ENCODE measurements at regions not wholly inside any gene's neighbourhood (a gene's known extent, or its start where the extent isn't known, plus 50 kb on each side); places are given as distances from the start of the nearest gene placed in this dataset.

GRCh38 chr4:130545171-130545570 lies 1449.2 kb downstream of the C4orf33 start:
- no peak for DNase-seq

GRCh38 chr4:130545596-130545995 lies 1449.6 kb downstream of the C4orf33 start:
- no peak for DNase-seq

DNA sequence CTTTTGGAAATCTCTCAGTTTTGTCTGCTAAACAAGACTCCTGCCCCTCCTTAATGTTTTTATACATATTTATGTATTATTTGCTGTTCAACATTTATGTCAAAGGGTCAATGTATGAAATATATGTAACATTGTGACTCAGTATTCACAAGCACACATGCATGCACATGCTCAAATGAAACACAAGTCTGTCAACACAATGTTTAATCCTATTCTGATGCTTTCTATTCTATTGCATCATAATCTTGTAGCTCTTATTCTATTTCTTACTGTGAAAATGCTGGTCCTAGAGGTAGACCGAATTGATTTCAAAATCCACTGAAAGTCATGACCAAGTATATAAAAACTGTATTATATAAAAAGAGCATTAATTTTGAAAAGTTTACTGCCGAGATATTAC lies 1463.3 kb downstream of the C4orf33 start:
- no peak for DNase-seq

- peak; percentile 46 for DNase-seq
Measured at GRCh38 chr4:130563185-130563888, 1467.4 kb downstream of the C4orf33 start.

DNA sequence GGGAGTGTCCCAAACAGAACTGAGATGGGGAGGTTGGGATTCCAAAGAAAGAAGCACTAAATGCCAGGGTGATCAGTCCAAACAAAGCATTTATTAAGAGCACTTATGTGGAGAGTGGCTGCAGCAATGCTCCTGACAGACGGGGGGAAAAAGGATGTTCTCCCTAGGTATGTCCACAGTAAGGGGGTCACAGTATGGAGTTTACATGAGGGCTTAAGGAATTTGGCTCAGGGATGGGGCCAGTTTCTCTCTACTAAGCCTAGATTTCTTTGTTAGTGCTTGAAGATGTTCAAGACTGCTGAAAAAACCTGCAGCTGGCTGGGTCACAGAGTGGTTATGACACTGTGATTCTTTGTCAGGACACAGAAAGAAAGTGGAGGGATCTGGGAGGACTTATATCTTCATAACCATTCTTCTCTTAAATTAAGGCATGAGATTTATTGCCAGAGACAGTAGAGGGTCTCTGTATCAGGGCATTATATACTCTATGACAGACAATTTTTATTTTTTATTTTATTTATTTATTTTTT lies 1468.0 kb downstream of the C4orf33 start:
- DNase-seq, result no peak

GRCh38 chr4:130568746-130569145 lies 1472.8 kb downstream of the C4orf33 start:
- DNase-seq, result no peak

- DNase-seq, result no peak
Measured at GRCh38 chr4:130573742-130574141, 1477.8 kb downstream of the C4orf33 start.

DNA sequence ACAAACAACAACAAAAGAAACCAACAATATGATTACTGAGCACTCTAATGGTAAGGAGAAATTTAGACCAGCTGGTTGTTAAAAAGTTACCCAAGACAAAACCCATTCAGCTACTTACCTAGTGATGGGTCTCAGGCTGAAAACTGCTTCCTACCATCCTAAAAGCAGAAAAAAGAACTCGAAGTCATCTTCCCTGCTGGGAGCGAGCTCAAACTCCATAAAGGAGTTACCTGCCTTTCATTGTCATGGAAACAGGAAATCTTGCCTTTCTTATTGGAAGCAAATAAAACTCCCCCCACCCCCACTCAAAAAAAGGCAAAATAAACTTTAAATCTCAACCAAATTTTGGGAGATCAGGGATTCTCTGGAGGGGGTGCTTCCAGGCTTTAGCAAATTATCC lies 1478.3 kb downstream of the C4orf33 start:
- DNase-seq, result no peak

DNA sequence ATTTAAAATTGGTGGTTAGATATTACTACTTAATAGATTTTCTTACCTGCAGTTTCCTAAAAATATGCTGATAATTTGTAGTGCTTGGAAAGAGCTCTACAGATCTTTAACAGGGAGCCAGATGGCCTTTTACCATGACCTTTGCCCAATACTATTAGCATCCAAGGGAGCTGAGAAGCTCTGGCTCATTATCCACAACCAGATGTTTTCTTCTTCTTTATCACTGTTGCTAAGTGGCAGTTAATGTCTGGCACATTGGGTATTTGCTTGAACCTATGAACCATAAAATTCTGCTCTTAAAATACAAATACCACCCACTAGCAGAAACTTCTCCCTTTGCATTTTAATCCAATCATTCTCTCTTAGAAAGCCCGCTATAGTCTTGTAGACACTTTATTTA lies 1480.3 kb downstream of the C4orf33 start:
- DNase-seq, result peak; percentile 30

GRCh38 chr4:130591091-130591490 lies 1495.1 kb downstream of the C4orf33 start:
- DNase-seq, result no peak

GRCh38 chr4:130600706-130601105 lies 1504.8 kb downstream of the C4orf33 start:
- DNase-seq, result no peak

GRCh38 chr4:130603043-130603442 lies 1507.1 kb downstream of the C4orf33 start:
- no peak for DNase-seq

GRCh38 chr4:130608121-130608520 lies 1512.2 kb downstream of the C4orf33 start:
- no peak for DNase-seq

GRCh38 chr4:130628531-130628930 lies 1532.6 kb downstream of the C4orf33 start:
- no peak for DNase-seq

DNA sequence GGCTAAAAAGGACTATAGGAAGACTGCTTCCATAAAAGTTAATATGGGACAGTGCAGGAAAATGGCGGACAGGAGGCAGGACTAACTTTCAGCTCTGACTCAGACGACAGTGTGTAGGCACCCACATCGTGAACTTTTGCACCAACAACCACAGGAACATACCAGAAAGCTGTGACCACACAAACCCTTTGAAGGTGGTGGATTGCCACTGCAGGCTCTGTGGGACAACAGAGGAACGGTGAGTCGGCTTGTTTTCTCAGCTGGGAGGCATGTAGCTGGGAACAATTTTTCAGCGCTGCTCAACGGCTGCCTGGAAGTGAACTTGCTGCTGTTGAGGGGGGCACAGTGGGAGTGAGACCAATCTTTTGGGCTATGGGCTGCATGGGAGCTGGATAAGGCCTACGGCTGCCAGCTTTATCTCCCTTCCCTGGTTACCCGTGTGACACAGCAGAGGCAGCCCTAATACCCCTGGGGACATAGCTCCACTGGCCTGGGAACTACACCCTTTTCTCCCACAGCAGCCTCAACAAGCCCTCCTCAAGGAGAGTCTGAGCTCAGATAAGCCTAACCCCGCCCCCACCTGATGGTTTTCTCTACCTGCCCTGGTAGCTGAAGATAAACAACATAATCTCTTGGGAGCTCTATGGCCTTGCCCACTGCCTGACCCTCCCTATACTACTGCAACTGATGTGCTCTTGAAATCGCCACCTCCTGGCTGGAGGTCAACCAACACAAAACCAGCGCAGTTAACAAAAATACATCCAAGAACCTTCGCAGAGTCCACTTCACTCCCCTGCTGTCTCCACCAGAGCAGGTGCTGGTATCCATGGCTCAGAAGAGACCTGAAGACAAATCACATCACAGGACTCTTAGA lies 1537.0 kb downstream of the C4orf33 start:
- DNase-seq, result no peak

- no peak for DNase-seq
Measured at GRCh38 chr4:130636486-130636885, 1540.5 kb downstream of the C4orf33 start.

GRCh38 chr4:130640592-130640991 lies 1544.6 kb downstream of the C4orf33 start:
- DNase-seq, result no peak

- DNase-seq, result no peak
Measured at GRCh38 chr4:130646886-130647285, 1550.9 kb downstream of the C4orf33 start.

DNA sequence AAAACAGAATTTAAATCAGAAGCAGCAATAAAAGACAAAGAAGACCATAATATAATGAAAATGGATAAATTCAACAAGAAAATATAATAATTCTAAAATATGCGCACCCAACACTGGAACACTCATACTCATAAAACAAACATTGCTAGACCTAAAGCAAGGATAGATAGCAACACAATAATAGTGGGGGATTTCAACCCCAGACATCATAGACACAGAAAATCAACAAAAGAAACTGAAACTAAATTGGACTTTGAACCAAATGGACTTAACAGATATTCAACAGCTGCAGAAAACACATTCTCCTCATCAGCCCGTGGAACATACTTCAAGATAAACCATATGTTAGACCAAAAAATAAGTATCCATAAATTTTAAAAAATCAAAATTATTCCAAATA lies 1552.6 kb downstream of the C4orf33 start:
- no peak for DNase-seq

DNA sequence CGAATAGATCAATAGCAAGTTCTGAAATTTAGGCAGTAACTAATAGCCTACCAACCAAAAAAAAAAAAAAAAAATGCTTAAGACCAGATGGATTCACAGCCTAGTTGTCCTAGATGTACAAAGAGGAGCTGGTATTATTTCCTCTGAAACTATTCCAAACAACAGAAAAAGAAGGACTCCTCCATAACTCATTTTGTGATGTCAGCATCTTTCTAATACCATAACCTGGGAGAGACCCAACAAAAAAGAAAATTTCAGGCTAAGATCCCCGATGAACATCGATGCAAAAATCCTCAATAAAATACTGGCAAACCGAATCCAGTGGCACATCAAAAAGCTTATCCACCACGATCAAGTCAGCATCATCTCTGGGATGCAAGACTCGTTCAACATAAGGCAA lies 1557.9 kb downstream of the C4orf33 start:
- no peak for DNase-seq

- no peak for DNase-seq
Measured at GRCh38 chr4:130659320-130659719, 1563.4 kb downstream of the C4orf33 start.

GRCh38 chr4:130668859-130669258 lies 1572.9 kb downstream of the C4orf33 start:
- DNase-seq, result no peak

- DNase-seq, result no peak
Measured at GRCh38 chr4:130675266-130675665, 1579.3 kb downstream of the C4orf33 start.

GRCh38 chr4:130689181-130689580 lies 1593.2 kb downstream of the C4orf33 start:
- no peak for DNase-seq

Measured in NCI-H2227 treated with DMSO at 0.1 percent for 48 hours (cell line).